ENCODE measurements at regions not wholly inside any gene's neighbourhood (a gene's known extent, or its start where the extent isn't known, plus 50 kb on each side); places are given as distances from the start of the nearest gene placed in this dataset.

DNA sequence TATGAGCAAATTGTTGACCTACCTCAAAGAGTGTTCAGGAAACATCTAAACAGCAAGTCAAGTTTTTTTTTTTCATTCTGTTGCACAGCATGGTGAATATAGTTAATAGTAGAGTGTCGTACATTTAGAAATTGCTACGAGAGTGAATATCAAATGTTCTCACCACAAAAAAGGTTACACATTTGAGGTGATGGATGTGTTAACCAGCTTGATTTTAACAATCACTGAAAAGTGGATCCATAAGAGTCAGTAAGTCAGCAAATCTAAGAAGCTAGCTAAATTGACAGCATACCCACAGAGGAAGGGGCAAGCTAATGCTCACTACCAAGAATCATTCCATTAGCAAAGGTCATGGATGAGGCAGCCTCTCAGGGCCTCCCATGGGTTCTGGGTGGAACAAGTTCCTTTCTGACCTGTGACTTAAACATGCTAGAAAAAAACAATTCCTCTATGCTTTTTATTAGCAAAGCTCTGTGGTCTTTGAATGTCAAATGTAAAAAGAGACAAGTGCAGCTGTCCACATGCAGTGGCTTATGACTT lies 235.4 kb upstream of the CCDC179 start:
- Histone ChIP-seq H3K4me1 (no peaks in the 10 kb centered on the region), H3K36me3 (no peaks in the 10 kb centered on the region), H3K27me3 (no peaks in the 10 kb centered on the region), H3K9me3 (no peaks in the 10 kb centered on the region), H3K4me3 (no peak overlapping the region), H3K27ac (no peak overlapping the region)
- TF ChIP-seq POLR2AphosphoS5 (IDR thresholded peaks at IDR 0.05), result no peak
- TF ChIP-seq POLR2A (IDR thresholded peaks at IDR 0.05), result no peak
- no peak for TF ChIP-seq EP300 (IDR thresholded peaks at IDR 0.05)
- no peak for TF ChIP-seq CTCF (IDR thresholded peaks at IDR 0.05)
- 89% methylated on average over 2 of the region's 2 CpGs for WGBS
- no peak for DNase-seq (ENCODE audit: low spot score in 2 of 2)

DNA sequence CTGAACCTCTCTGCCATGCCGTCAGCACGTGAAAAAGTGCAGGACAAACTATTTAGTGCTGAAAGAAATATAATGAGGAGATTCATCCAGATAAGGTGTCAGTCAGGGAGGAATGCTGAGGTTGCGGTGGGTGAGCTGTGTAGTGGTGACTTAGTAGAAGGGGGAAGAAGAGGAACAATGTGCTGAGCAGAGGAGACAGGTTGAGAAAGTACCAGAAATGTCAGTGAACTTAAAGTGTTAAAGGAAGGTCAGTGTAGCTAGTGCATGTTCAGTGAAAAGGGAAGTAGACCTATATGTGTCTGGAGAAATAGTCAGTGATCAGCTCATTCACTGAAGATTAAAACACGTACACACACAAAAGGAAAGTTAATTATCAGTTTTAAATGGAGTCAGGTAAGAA lies 237.6 kb upstream of the CCDC179 start:
- Histone ChIP-seq H3K27me3 (no peaks in the 10 kb centered on the region), H3K36me3 (no peaks in the 10 kb centered on the region), H3K4me3 (no peak overlapping the region), H3K4me1 (no peaks in the 10 kb centered on the region), H3K9me3 (peaks cover 4% of the 10 kb centered on the region), H3K27ac (no peak overlapping the region)
- 73% methylated on average over 3 of the region's 4 CpGs for WGBS
- no peak for TF ChIP-seq POLR2A (IDR thresholded peaks at IDR 0.05)
- TF ChIP-seq CTCF (IDR thresholded peaks at IDR 0.05), result no peak
- no peak for TF ChIP-seq EP300 (IDR thresholded peaks at IDR 0.05)
- TF ChIP-seq POLR2AphosphoS5 (IDR thresholded peaks at IDR 0.05), result no peak
- DNase-seq (ENCODE audit: low spot score in 2 of 2), result no peak

- H3K4me3 ChIP-seq, result no peak overlapping the region
- WGBS, result 76% methylated on average over 1 of the region's 1 CpG
- no peaks in the 10 kb centered on the region for H3K36me3 ChIP-seq
- no peak overlapping the region for H3K27ac ChIP-seq
- no peaks in the 10 kb centered on the region for H3K4me1 ChIP-seq
- TF ChIP-seq POLR2A (IDR thresholded peaks at IDR 0.05) (no peak), EP300 (IDR thresholded peaks at IDR 0.05) (no peak), CTCF (IDR thresholded peaks at IDR 0.05) (no peak)
- H3K27me3 ChIP-seq, result no peaks in the 10 kb centered on the region
- H3K9me3 ChIP-seq, result peaks cover 4% of the 10 kb centered on the region
- DNase-seq (ENCODE audit: low spot score in 2 of 2), result no peak
Measured at GRCh38 chr11:23099256-23099655, 239.0 kb upstream of the CCDC179 start.

DNA sequence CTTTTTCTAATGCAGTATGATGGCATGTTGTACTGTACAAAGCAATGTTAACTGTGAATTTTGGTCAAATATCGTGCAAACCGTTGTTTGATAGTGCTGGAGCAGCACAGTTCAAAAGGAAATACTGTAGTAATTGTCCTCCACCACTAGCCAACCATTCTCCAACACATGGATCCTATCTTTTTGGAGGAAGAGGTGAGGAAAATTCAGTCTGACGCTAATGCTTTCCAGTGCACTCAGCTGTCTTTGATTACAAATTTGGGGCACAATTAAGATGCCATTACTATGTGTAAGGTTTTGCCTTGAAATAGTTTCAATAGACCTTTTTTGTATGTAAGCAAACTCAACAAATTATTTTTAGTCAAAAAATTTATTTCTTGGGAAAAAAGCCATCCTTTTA lies 240.5 kb upstream of the CCDC179 start:
- 73% methylated on average over 3 of the region's 3 CpGs for WGBS

GRCh38 chr11:23103416-23103815 lies 243.1 kb upstream of the CCDC179 start:
- Histone ChIP-seq H3K27me3 (no peaks in the 10 kb centered on the region), H3K27ac (no peak overlapping the region), H3K9me3 (peaks cover 4% of the 10 kb centered on the region), H3K4me3 (no peak overlapping the region), H3K4me1 (no peaks in the 10 kb centered on the region), H3K36me3 (no peaks in the 10 kb centered on the region)
- TF ChIP-seq EP300 (IDR thresholded peaks at IDR 0.05) (no peak), POLR2AphosphoS5 (IDR thresholded peaks at IDR 0.05) (no peak), POLR2A (IDR thresholded peaks at IDR 0.05) (no peak), CTCF (IDR thresholded peaks at IDR 0.05) (no peak)
- no peak for DNase-seq (ENCODE audit: low spot score in 2 of 2)
- 65% methylated on average over 2 of the region's 2 CpGs for WGBS

More for the DNA sequence above, 240.5 kb upstream of the CCDC179 start:
- DNase-seq (ENCODE audit: low spot score in 2 of 2), result no peak
- no peak overlapping the region for H3K4me3 ChIP-seq
- peaks cover 4% of the 10 kb centered on the region for H3K9me3 ChIP-seq
- no peaks in the 10 kb centered on the region for H3K4me1 ChIP-seq
- no peaks in the 10 kb centered on the region for H3K36me3 ChIP-seq
- no peaks in the 10 kb centered on the region for H3K27me3 ChIP-seq
- no peak overlapping the region for H3K27ac ChIP-seq
- TF ChIP-seq CTCF (IDR thresholded peaks at IDR 0.05), result no peak
- TF ChIP-seq POLR2AphosphoS5 (IDR thresholded peaks at IDR 0.05), result no peak
- no peak for TF ChIP-seq EP300 (IDR thresholded peaks at IDR 0.05)
- no peak for TF ChIP-seq POLR2A (IDR thresholded peaks at IDR 0.05)

Data from suprapubic skin (tissue), 4 donors.